ENCODE measurements at regions not wholly inside any gene's neighbourhood (a gene's known extent, or its start where the extent isn't known, plus 50 kb on each side); places are given as distances from the start of the nearest gene placed in this dataset.
A peak's percentile ranks its signal among the peaks of the same experiment; 100 is the strongest.

DNA sequence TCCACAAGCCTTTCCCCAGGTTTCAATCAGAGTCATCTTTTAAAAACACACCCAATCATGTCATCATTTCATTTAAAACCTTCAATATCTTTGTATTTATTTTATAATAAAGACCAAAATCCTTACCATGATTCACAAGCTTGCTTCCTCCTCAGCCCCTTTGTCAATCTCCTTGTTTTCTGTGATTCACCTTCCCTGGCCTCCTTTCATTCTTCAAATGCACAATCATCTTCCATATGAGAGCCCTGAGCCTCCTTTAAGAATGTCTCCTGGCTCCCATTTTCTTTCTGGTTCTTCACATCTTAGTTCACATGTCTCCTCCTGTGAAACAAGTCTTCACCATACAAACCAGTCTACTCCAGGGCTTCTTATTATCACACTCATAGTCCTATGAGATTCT lies 904.0 kb downstream of the SORCS3 start:
- Histone ChIP-seq H4K20me1 (no peaks in the 10 kb centered on the region), H3K27ac (no peak overlapping the region), H3K9ac (no peak overlapping the region), H3K4me3 (no peak overlapping the region), H3K36me3 (no peaks in the 10 kb centered on the region), H3K9me3 (replicated peaks in 1 of 11) (no peaks in the 10 kb centered on the region), H3K4me1 (peaks cover 0 to 3% (median 0%) of the 10 kb centered on the region in 10 experiments; a peak in 1 of 20 replicates), H3K4me2 (no peak overlapping the region), H3K27me3 (no peaks in the 10 kb centered on the region)
- TF ChIP-seq Cebpa-rat (IDR thresholded peaks at IDR 0.05): no peak

DNA sequence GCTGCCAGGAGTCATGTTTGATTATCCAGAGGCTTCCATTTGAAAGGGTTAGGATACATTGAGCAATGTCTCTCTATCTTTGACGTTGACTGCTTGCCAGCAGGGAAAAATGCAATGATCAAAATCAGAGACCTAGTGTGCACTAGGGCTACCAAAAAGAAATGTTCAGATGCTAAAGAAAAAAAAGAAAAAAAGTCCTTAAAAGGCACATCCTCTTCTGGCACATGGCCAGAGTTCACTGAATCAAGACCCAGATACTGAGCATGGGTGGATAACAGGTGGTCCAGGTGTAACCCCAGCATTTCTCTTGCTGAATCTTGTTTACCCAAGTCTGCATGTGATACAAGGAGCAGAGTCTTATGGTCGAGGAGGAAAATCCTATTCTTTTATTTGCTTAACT lies 899.3 kb downstream of the SORCS3 start:
- TF ChIP-seq Cebpa-rat (IDR thresholded peaks at IDR 0.05): no peak
- Histone ChIP-seq H3K36me3 (no peaks in the 10 kb centered on the region), H3K27ac (no peak overlapping the region), H3K27me3 (no peaks in the 10 kb centered on the region), H3K9ac (no peak overlapping the region), H3K4me2 (no peak overlapping the region), H3K4me1 (peaks cover 0 to 20% (median 7%) of the 10 kb centered on the region in 10 experiments; a peak in 13 of 20 replicates), H3K4me3 (no peak overlapping the region), H3K9me3 (replicated peaks in 1 of 11) (no peaks in the 10 kb centered on the region), H4K20me1 (no peaks in the 10 kb centered on the region)

DNA sequence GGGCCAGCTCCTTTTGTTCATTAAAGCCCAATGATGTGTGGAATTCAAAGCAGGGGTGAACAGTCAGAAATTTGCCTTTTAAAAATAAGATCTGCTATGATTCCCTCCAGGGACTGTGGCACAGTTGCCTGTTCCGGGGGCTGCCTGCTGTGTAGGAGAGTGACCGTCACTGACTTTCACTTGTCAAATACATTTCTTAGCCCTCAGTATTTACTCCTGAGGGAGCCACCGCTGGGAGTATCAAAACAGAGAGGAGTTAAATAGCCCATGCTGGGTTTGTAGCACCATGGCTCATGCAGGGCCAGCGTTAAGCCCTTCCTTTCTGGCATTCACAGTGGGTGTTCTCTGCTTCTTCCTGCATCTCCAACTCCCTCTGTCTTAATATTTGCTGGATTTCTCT lies 897.8 kb downstream of the SORCS3 start:
- H3K4me1 ChIP-seq: peaks cover 0 to 20% (median 7%) of the 10 kb centered on the region in 10 experiments; a peak in 13 of 20 replicates
- no peaks in the 10 kb centered on the region for H3K9me3 ChIP-seq (replicated peaks in 1 of 11)
- H3K27ac ChIP-seq: no peak overlapping the region

DNA sequence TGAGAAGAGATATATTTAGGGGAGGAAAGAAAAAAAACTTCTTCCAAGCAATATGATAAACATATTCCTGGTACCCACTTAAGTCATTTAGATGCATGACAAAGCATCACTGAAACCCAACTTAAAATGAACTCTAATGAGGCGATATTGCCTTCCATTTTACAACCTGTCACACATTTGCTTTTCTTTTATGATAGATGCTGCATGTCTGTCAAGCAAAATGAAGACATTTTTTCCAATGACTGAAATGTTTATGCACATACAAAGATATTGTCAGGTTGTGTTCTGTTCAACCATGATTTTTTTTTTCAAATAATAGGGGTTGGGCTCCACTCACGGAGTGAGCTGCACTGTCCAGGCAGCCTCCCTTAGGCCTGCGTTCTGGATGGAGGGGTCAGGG lies 894.4 kb downstream of the SORCS3 start:
- no peaks in the 10 kb centered on the region for H3K36me3 ChIP-seq
- no peak overlapping the region for H3K9ac ChIP-seq
- no peak overlapping the region for H3K27ac ChIP-seq
- H3K27me3 ChIP-seq: no peaks in the 10 kb centered on the region
- H3K9me3 ChIP-seq (replicated peaks in 1 of 11): peaks cover 0 to 7% (median 4%) of the 10 kb centered on the region in 11 experiments; a peak in 10 of 22 replicates
- TF ChIP-seq Cebpa-rat (IDR thresholded peaks at IDR 0.05): no peak
- no peak overlapping the region for H3K4me2 ChIP-seq
- peaks cover 0 to 20% (median 7%) of the 10 kb centered on the region in 10 experiments; a peak in 13 of 20 replicates for H3K4me1 ChIP-seq
- no peak overlapping the region for H3K4me3 ChIP-seq
- H4K20me1 ChIP-seq: no peaks in the 10 kb centered on the region

More for the DNA sequence above, 897.8 kb downstream of the SORCS3 start:
- Histone ChIP-seq H3K36me3 (no peaks in the 10 kb centered on the region), H3K9ac (no peak overlapping the region), H3K4me2 (peak overlapping the region in 10 of 11 experiments; percentile 14 to 58 (median 36); a peak in 15 of 22 replicates), H3K27me3 (no peaks in the 10 kb centered on the region), H3K4me3 (no peak overlapping the region), H4K20me1 (no peaks in the 10 kb centered on the region)
- TF ChIP-seq Cebpa-rat (IDR thresholded peaks at IDR 0.05): no peak

GRCh38 chr10:105534086-105534485 lies 893.0 kb downstream of the SORCS3 start:
- Histone ChIP-seq H3K36me3 (no peaks in the 10 kb centered on the region), H3K27ac (no peak overlapping the region), H3K4me3 (no peak overlapping the region), H4K20me1 (no peaks in the 10 kb centered on the region), H3K27me3 (no peaks in the 10 kb centered on the region), H3K4me2 (no peak overlapping the region), H3K9me3 (replicated peaks in 1 of 11) (peaks cover 0 to 7% (median 4%) of the 10 kb centered on the region in 11 experiments; a peak in 10 of 22 replicates), H3K9ac (no peak overlapping the region), H3K4me1 (peaks cover 0 to 7% (median 6%) of the 10 kb centered on the region in 10 experiments; a peak in 13 of 20 replicates)
- TF ChIP-seq Cebpa-rat (IDR thresholded peaks at IDR 0.05): no peak

DNA sequence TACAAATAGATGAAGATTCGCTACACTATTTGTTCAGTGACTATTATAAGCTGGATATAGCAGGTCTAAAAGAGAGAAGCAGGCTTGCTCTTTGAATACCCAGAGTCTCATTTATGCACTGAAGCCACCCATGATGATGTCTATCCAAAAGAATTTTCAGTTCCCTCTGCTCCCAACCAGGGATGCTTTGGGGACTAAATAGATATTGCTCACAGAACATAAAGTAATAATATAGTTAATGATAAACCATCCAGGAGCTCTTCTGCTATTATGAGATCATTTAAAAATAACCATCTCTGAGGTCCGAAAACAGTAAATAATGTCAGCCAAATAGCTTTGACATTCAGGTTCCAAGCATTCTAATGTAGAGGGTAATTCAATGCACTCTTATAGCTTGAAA lies 875.4 kb downstream of the SORCS3 start:
- Histone ChIP-seq H3K9me3 (replicated peaks in 1 of 11) (no peaks in the 10 kb centered on the region), H3K4me2 (no peak overlapping the region), H3K27ac (no peak overlapping the region), H4K20me1 (no peaks in the 10 kb centered on the region), H3K27me3 (no peaks in the 10 kb centered on the region), H3K9ac (no peak overlapping the region), H3K36me3 (no peaks in the 10 kb centered on the region), H3K4me3 (no peak overlapping the region), H3K4me1 (no peaks in the 10 kb centered on the region)
- no peak for TF ChIP-seq Cebpa-rat (IDR thresholded peaks at IDR 0.05)

GRCh38 chr10:105514106-105514505 lies 873.0 kb downstream of the SORCS3 start:
- Histone ChIP-seq H3K4me2 (no peak overlapping the region), H3K9me3 (replicated peaks in 1 of 11) (no peaks in the 10 kb centered on the region), H3K27me3 (no peaks in the 10 kb centered on the region), H3K4me1 (no peaks in the 10 kb centered on the region), H3K27ac (no peak overlapping the region), H3K9ac (no peak overlapping the region), H3K4me3 (no peak overlapping the region), H3K36me3 (no peaks in the 10 kb centered on the region), H4K20me1 (no peaks in the 10 kb centered on the region)
- no peak for TF ChIP-seq Cebpa-rat (IDR thresholded peaks at IDR 0.05)

GRCh38 chr10:105509517-105509916 lies 868.4 kb downstream of the SORCS3 start:
- TF ChIP-seq Cebpa-rat (IDR thresholded peaks at IDR 0.05): no peak
- H4K20me1 ChIP-seq: no peaks in the 10 kb centered on the region

DNA sequence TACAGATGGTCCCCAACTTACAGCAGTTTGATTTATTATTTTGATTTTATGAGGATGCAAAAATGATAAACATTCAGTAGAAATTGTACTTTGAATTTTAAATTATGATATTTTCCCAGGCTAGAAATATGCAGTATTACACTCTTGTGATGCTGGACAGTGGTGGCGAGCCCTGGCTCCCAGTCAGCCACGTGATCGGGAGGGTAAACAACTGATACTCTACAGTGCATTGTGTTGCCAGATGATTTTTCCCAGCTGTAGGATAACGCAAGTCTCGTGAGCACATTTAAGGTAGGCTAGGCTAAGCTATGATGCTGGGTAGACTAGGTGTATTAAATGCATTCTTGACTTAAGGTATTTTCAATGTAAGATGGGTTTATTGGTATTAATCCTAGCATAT lies 865.2 kb downstream of the SORCS3 start:
- Histone ChIP-seq H3K4me2 (no peak overlapping the region), H3K9me3 (replicated peaks in 1 of 11) (no peaks in the 10 kb centered on the region), H3K27me3 (no peaks in the 10 kb centered on the region), H4K20me1 (no peaks in the 10 kb centered on the region), H3K36me3 (no peaks in the 10 kb centered on the region), H3K4me1 (no peaks in the 10 kb centered on the region), H3K27ac (no peak overlapping the region), H3K4me3 (no peak overlapping the region), H3K9ac (no peak overlapping the region)
- TF ChIP-seq Cebpa-rat (IDR thresholded peaks at IDR 0.05): no peak

More at GRCh38 chr10:105509517-105509916, 868.4 kb downstream of the SORCS3 start:
- Histone ChIP-seq H3K9ac (no peak overlapping the region), H3K4me3 (no peak overlapping the region), H3K4me1 (no peaks in the 10 kb centered on the region), H3K36me3 (no peaks in the 10 kb centered on the region), H3K27me3 (no peaks in the 10 kb centered on the region), H3K9me3 (replicated peaks in 1 of 11) (no peaks in the 10 kb centered on the region), H3K4me2 (no peak overlapping the region), H3K27ac (no peak overlapping the region)

DNA sequence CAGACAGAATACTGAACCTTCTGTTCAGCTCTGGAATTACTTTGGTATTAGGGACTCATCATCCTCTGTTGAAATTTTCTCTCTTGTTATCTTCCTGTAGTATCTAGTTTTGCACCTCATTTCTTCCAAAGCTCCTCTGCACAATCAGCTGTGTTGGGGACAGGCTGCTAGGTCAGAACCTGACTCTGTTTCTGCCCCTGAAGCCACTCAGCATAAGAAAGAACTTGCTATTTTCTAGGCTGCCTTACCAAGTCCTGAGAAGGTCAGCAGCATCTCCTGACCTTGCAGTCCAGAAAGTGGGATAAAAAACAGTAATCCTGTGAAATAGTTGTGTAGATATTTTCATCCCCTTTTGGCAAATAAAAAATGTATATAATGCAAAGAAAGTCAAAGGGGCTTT lies 862.6 kb downstream of the SORCS3 start:
- no peaks in the 10 kb centered on the region for H3K36me3 ChIP-seq
- no peaks in the 10 kb centered on the region for H3K27me3 ChIP-seq
- TF ChIP-seq Cebpa-rat (IDR thresholded peaks at IDR 0.05): no peak
- no peak overlapping the region for H3K4me2 ChIP-seq
- H3K9ac ChIP-seq: no peak overlapping the region
- H4K20me1 ChIP-seq: no peaks in the 10 kb centered on the region
- no peaks in the 10 kb centered on the region for H3K9me3 ChIP-seq (replicated peaks in 1 of 11)
- H3K4me3 ChIP-seq: no peak overlapping the region
- no peak overlapping the region for H3K27ac ChIP-seq
- H3K4me1 ChIP-seq: no peaks in the 10 kb centered on the region
